Endodermal cell (in vitro differentiated cells): ENCODE measurements at regions not wholly inside any gene's neighbourhood (a gene's known extent, or its start where the extent isn't known, plus 50 kb on each side); places are given as distances from the start of the nearest gene placed in this dataset.

Experiments
- DNase-seq: peaks from one replicate; pipeline ENCODE4 v3.0.0-alpha.2; 2017
- H3K27ac ChIP-seq: 2 replicates; pipeline ENCODE4 v1.5.1; 2013; ENCODE audit warnings: mild to moderate bottlenecking, low read depth, low read length, moderate library complexity
- H3K27me3 ChIP-seq: 2 replicates; pipeline ENCODE4 v1.6.1; 2013; ENCODE audit warnings: mild to moderate bottlenecking, low read length, moderate library complexity; ENCODE audit not compliant: insufficient read depth, control insufficient read depth, poor library complexity, severe bottlenecking
- H3K36me3 ChIP-seq: 2 replicates; pipeline ENCODE4 v1.7.0; 2013; ENCODE audit warnings: mild to moderate bottlenecking, low read length, moderate library complexity; ENCODE audit not compliant: control insufficient read depth, insufficient read depth
- H3K4me1 ChIP-seq: one replicate; pipeline ENCODE4 v1.7.0; 2013; ENCODE audit warnings: low read length; ENCODE audit not compliant: control insufficient read depth, insufficient read depth
- H3K4me3 ChIP-seq: 2 replicates; pipeline ENCODE4 v1.5.1; 2013; ENCODE audit warnings: mild to moderate bottlenecking, low read length, moderate library complexity
- H3K9ac ChIP-seq: 2 replicates; pipeline ENCODE4 v1.6.1; 2013; ENCODE audit warnings: mild to moderate bottlenecking, low read length, moderate library complexity; ENCODE audit not compliant: poor library complexity, severe bottlenecking; ENCODE audit errors: extremely low read depth
- H3K9me3 ChIP-seq: 2 replicates; pipeline ENCODE4 v1.6.1; 2013; ENCODE audit warnings: mild to moderate bottlenecking, low read length, moderate library complexity; ENCODE audit not compliant: control insufficient read depth
- H3K27ac Mint-ChIP-seq: 2 replicates; pipeline ENCODE4 v1.8.0; 2020; ENCODE audit warnings: mixed read lengths
- H3K27me3 Mint-ChIP-seq: 2 replicates; pipeline ENCODE4 v1.8.0; 2021; ENCODE audit warnings: mild to moderate bottlenecking, mixed read lengths; ENCODE audit not compliant: insufficient read depth
- H3K36me3 Mint-ChIP-seq: 2 replicates; pipeline ENCODE4 v1.8.0; 2020; ENCODE audit warnings: low read depth, mixed read lengths
- H3K4me1 Mint-ChIP-seq: 2 replicates; pipeline ENCODE4 v1.8.0; 2020; ENCODE audit warnings: mixed read lengths
- H3K4me3 Mint-ChIP-seq: 2 replicates; pipeline ENCODE4 v1.8.0; 2020; ENCODE audit warnings: mild to moderate bottlenecking, moderate library complexity, mixed read lengths
- H3K9me3 Mint-ChIP-seq: 2 replicates; pipeline ENCODE4 v1.8.0; 2020; ENCODE audit warnings: mild to moderate bottlenecking, mixed read lengths
- WGBS, 2 experiments: methylation state at CpG; one replicate each; pipeline versions ENCODE4 v1.1.5 to v1.1.7; 2013; ENCODE audit warnings: missing lambda C conversion rate in 2 of 2, mixed read lengths in 1 of 2; ENCODE audit not compliant: insufficient coverage in 1 of 2, insufficient read length in 1 of 2; 5-methylcytosine and 5-hydroxymethylcytosine counted together
- TF ChIP-seq, protein P1 (sequence below): fragments of 200-600 bp; sonication (generic); conservative IDR thresholded peaks from 2 replicates; pipeline ENCODE4 v1.5.0; 2021; ENCODE audit warnings: antibody characterized with exemption, mild to moderate bottlenecking

DNA sequence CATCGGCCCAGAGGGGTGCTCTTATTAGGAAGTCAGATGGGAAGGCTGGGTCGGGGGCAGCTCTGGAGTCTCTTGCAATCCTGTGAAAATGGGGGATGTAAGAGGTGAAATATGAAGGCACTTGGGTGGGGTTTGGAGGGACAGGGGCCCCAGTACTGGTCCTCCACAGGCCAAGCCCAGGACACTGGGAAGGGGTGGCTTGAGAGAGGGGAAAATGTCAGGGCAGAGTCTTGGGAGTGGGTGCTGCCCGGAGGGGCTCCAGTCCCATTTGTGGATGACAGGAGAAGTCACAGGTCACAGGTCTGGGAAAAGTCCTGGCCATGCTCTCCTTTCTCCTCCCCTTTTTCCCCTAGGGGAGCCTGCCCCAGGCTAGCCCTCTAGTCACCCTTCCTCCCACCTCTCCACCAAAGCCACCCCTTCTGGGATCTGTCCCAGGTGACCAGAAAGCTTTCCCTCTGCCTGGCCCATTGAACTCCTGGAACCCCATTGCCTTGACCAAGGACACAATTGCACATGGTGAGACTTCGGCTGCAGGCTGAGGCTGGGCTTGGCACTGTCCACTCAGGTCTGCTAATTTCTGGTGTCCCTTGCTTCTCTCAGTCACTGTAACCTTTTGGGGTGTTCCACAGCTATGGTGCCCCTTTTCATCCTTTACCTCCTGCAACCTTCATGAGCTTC lies 1465.0 kb downstream of the TBC1D22A start:
- H3K27me3 Mint-ChIP-seq, result peaks cover 7% of the 10 kb centered on the region
- H3K4me1 ChIP-seq, result no peaks in the 10 kb centered on the region
- no peaks in the 10 kb centered on the region for H3K36me3 Mint-ChIP-seq
- H3K9me3 Mint-ChIP-seq, result peaks cover 15% of the 10 kb centered on the region
- no peak overlapping the region for H3K27ac ChIP-seq
- no peak overlapping the region for H3K27ac Mint-ChIP-seq
- WGBS, 2 experiments, result 93% methylated on average over 3 of the region's 4 CpGs
- H3K27me3 ChIP-seq, result no peaks in the 10 kb centered on the region
- H3K4me3 ChIP-seq, result no peak overlapping the region
- TF ChIP-seq, protein P1, sequence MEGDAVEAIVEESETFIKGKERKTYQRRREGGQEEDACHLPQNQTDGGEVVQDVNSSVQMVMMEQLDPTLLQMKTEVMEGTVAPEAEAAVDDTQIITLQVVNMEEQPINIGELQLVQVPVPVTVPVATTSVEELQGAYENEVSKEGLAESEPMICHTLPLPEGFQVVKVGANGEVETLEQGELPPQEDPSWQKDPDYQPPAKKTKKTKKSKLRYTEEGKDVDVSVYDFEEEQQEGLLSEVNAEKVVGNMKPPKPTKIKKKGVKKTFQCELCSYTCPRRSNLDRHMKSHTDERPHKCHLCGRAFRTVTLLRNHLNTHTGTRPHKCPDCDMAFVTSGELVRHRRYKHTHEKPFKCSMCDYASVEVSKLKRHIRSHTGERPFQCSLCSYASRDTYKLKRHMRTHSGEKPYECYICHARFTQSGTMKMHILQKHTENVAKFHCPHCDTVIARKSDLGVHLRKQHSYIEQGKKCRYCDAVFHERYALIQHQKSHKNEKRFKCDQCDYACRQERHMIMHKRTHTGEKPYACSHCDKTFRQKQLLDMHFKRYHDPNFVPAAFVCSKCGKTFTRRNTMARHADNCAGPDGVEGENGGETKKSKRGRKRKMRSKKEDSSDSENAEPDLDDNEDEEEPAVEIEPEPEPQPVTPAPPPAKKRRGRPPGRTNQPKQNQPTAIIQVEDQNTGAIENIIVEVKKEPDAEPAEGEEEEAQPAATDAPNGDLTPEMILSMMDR, result no peak
- no peak overlapping the region for H3K4me3 Mint-ChIP-seq
- no peak overlapping the region for H3K9ac ChIP-seq
- no peaks in the 10 kb centered on the region for H3K4me1 Mint-ChIP-seq
- peaks cover 12% of the 10 kb centered on the region for H3K9me3 ChIP-seq
- DNase-seq, result no peak
- H3K36me3 ChIP-seq, result no peaks in the 10 kb centered on the region

DNA sequence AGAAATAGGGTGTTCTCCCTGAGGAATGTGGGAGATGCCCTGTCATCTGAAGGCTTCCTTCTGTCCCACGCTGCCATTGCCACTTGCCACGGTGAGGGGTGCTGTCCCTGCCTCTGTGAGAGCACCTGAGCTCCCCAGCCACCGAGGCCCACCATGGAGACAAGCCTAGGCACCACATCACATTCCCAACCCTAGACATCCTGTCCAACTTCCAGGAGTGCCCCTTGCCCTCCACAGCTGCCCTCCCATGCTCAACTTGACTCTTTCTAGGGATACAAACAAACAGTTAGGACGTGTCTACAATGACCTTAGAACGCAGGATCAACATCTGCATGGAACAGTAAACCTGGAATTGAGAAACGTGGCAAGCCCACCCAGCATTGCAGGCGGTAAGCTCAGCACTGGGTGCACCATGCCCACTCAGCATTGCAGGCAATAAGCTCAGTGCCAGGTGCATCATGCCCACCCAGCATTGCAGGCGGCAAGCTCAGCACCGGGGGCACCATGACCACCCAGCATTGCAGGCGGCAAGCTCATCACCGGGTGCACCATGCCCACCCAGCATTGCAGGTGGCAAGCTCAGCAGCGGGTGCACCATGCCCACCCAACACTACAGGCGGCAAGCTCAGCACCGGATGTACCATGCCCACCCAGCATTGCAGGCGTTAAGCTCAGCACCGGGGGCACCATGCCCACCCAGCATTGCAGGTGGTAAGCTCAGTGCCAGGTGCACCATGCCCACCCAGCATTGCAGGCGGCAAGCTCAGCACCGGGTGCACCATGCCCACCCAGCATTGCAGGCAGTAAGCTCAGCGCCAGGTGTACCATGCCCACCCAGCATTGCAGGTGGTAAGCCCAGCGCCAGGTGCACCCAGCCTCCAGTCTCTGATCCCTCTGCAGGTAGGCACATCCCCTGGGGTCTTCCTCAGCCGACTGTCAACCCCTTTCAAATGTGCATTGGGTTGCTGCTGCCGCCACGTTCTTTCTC lies 1463.9 kb downstream of the TBC1D22A start:
- 88 to 90% methylated on average over 14 to 23 of the region's 23 CpGs for WGBS, 2 experiments
- no peaks in the 10 kb centered on the region for H3K27me3 ChIP-seq
- Mint-ChIP-seq H3K4me3 (no peak overlapping the region), H3K36me3 (no peaks in the 10 kb centered on the region), H3K9me3 (peaks cover 6% of the 10 kb centered on the region), H3K27ac (no peak overlapping the region), H3K27me3 (peaks cover 8% of the 10 kb centered on the region), H3K4me1 (no peaks in the 10 kb centered on the region)
- no peaks in the 10 kb centered on the region for H3K9me3 ChIP-seq
- no peak overlapping the region for H3K27ac ChIP-seq
- DNase-seq, result no peak
- no peak overlapping the region for H3K9ac ChIP-seq
- no peak overlapping the region for H3K4me3 ChIP-seq
- no peaks in the 10 kb centered on the region for H3K4me1 ChIP-seq
- TF ChIP-seq, protein P1, result no peak
- no peaks in the 10 kb centered on the region for H3K36me3 ChIP-seq

DNA sequence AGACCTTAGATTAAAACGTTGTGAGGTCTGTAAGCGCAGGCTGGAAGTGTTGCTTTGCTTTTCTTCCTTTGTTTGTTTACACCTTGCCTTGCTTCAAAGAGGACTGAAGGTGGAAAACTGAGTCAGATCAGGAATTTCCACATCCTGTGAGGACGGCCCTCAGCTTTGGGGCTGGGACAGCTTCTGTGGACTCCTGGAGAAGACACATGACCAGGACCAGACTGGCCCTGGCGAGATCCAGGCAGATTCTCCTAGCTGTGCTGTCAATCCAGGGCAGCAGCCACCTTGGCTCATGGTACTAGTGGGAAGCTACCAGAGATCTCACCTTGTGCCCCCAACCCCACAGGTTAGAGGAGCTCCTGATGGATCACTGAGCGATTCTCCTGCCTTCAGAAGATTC lies 1461.9 kb downstream of the TBC1D22A start:
- Histone ChIP-seq H3K4me3 (no peak overlapping the region), H3K4me1 (no peaks in the 10 kb centered on the region), H3K9me3 (no peaks in the 10 kb centered on the region), H3K27me3 (no peaks in the 10 kb centered on the region), H3K9ac (no peak overlapping the region), H3K27ac (no peak overlapping the region), H3K36me3 (no peaks in the 10 kb centered on the region)
- H3K4me1 Mint-ChIP-seq, result no peaks in the 10 kb centered on the region
- H3K27me3 Mint-ChIP-seq, result peaks cover 8% of the 10 kb centered on the region
- H3K9me3 Mint-ChIP-seq, result peaks cover 1% of the 10 kb centered on the region
- H3K4me3 Mint-ChIP-seq, result no peak overlapping the region
- TF ChIP-seq, protein P1, result no peak
- no peak overlapping the region for H3K27ac Mint-ChIP-seq
- 79 to 87% methylated on average over 4 to 5 of the region's 5 CpGs for WGBS, 2 experiments
- DNase-seq, result no peak
- no peaks in the 10 kb centered on the region for H3K36me3 Mint-ChIP-seq
